ENCODE measurements at regions not wholly inside any gene's neighbourhood (a gene's known extent, or its start where the extent isn't known, plus 50 kb on each side); places are given as distances from the start of the nearest gene placed in this dataset.

- Histone ChIP-seq H3K4me3 (no peak overlapping the region), H3K4me1 (peaks cover 0 to 3% (median 0%) of the 10 kb centered on the region in 4 donors), H3K27ac (no peak overlapping the region), H3K27me3 (no peaks in the 10 kb centered on the region), H3K36me3 (no peaks in the 10 kb centered on the region), H3K9me3 (no peaks in the 10 kb centered on the region)
- TF ChIP-seq CTCF (IDR thresholded peaks at IDR 0.05), result no peak
- intact Hi-C loops (cut with DNase I; ENCODE audit: low total_unique reads), result no loop called here
- no peak for DNase-seq
These were observed 96.8 kb upstream of the WDR44 start for GRCh38 chrX:118249146-118249545.

GRCh38 chrX:118250445-118250844, 95.5 kb upstream of the WDR44 start:
- H3K27ac ChIP-seq, result no peak overlapping the region
- H3K36me3 ChIP-seq, result no peaks in the 10 kb centered on the region
- H3K9me3 ChIP-seq, result no peaks in the 10 kb centered on the region
- DNase-seq, result no peak
- H3K4me1 ChIP-seq, result peaks cover 0 to 3% (median 0%) of the 10 kb centered on the region in 4 donors
- no peaks in the 10 kb centered on the region for H3K27me3 ChIP-seq
- intact Hi-C loops (cut with DNase I; ENCODE audit: low total_unique reads), result no loop called here
- no peak overlapping the region for H3K4me3 ChIP-seq
- no peak for TF ChIP-seq CTCF (IDR thresholded peaks at IDR 0.05)

GRCh38 chrX:118251271-118251670, 94.6 kb upstream of the WDR44 start:
- Histone ChIP-seq H3K4me1 (peaks cover 0 to 3% (median 0%) of the 10 kb centered on the region in 4 donors), H3K27ac (peak overlapping the region in 1 of 2 donors; percentile 33), H3K9me3 (no peaks in the 10 kb centered on the region), H3K27me3 (no peaks in the 10 kb centered on the region), H3K4me3 (no peak overlapping the region), H3K36me3 (no peaks in the 10 kb centered on the region)
- no peak for TF ChIP-seq CTCF (IDR thresholded peaks at IDR 0.05)
- intact Hi-C loops (cut with DNase I; ENCODE audit: low total_unique reads), result no loop called here
- DNase-seq, result peak in 1 of 2 donors; percentile 18

- intact Hi-C loops (cut with DNase I; ENCODE audit: low total_unique reads), result no loop called here
- Histone ChIP-seq H3K9me3 (no peaks in the 10 kb centered on the region), H3K27ac (no peak overlapping the region), H3K4me1 (peaks cover 0 to 3% (median 0%) of the 10 kb centered on the region in 4 donors), H3K36me3 (no peaks in the 10 kb centered on the region), H3K27me3 (no peaks in the 10 kb centered on the region), H3K4me3 (no peak overlapping the region)
- no peak for DNase-seq
- no peak for TF ChIP-seq CTCF (IDR thresholded peaks at IDR 0.05)
These were observed 92.9 kb upstream of the WDR44 start for GRCh38 chrX:118252967-118253366.

GRCh38 chrX:118254611-118255010, 91.3 kb upstream of the WDR44 start:
- H3K4me1 ChIP-seq, result peaks cover 0 to 3% (median 0%) of the 10 kb centered on the region in 4 donors
- no peak overlapping the region for H3K4me3 ChIP-seq
- H3K27ac ChIP-seq, result no peak overlapping the region
- peak in 1 of 2 donors; percentile 64 for DNase-seq
- no peaks in the 10 kb centered on the region for H3K27me3 ChIP-seq
- no peaks in the 10 kb centered on the region for H3K36me3 ChIP-seq
- peak; percentile 50 to 56 for TF ChIP-seq CTCF (IDR thresholded peaks at IDR 0.05)
- intact Hi-C loops (cut with DNase I; ENCODE audit: low total_unique reads), result no loop called here
- H3K9me3 ChIP-seq, result no peaks in the 10 kb centered on the region

- Histone ChIP-seq H3K9me3 (no peaks in the 10 kb centered on the region), H3K27me3 (no peaks in the 10 kb centered on the region), H3K4me1 (peaks cover 0 to 2% (median 0%) of the 10 kb centered on the region in 4 donors), H3K27ac (no peak overlapping the region), H3K36me3 (no peaks in the 10 kb centered on the region), H3K4me3 (no peak overlapping the region)
- no peak for TF ChIP-seq CTCF (IDR thresholded peaks at IDR 0.05)
- intact Hi-C loops (cut with DNase I; ENCODE audit: low total_unique reads), result no loop called here
- DNase-seq, result no peak
These were observed 90.0 kb upstream of the WDR44 start for GRCh38 chrX:118255921-118256320.
